IMR-90 (cell line): ENCODE measurements at regions not wholly inside any gene's neighbourhood (a gene's known extent, or its start where the extent isn't known, plus 50 kb on each side); places are given as distances from the start of the nearest gene placed in this dataset.

Experiments used
- ATAC-seq: fragments of 200-7000 bp; cut with Tn5 transposase; 2 replicates; pipeline ENCODE4 v1.9.1; 2020; ENCODE audit warnings: low read depth, mild to moderate bottlenecking, moderate library complexity
- BruUV-seq: library from RNA; stranded (reverse); fragments of 400-500 nt; replicated peaks from 2 replicates; lab custom pipeline; 2021; lab: Mats Ljungman, UMichigan
- CTCF ChIA-PET: fragments of 300-600 bp; formaldehyde crosslinking; extraction: SDS; loops from one replicate; lab custom pipeline; 2021; ENCODE audit warnings: antibody characterized with exemption; lab: Yijun Ruan, JAX
- POLR2A ChIA-PET: fragments of 300-600 bp; sonication (Branson Sonifier 250); formaldehyde crosslinking; loops from one replicate; lab custom pipeline; 2022; ENCODE audit warnings: antibody characterized with exemption; ENCODE audit not compliant: unreplicated experiment; lab: Charles Lee
- DNase-seq: peaks from one replicate; pipeline ENCODE4 v3.0.0; 2013
- H2AFZ ChIP-seq: replicated peaks from 2 replicates; pipeline ENCODE3; 2013; ENCODE audit warnings: low read length, mild to moderate bottlenecking; ENCODE audit not compliant: poor library complexity
- H2AK5ac ChIP-seq: 2 replicates; pipeline ENCODE4 v1.6.1; 2013; ENCODE audit warnings: low read depth, low read length, inconsistent platforms
- H2AK9ac ChIP-seq: replicated peaks from 2 replicates; pipeline ENCODE3; 2013; ENCODE audit warnings: mild to moderate bottlenecking, low read depth, low read length, moderate library complexity; ENCODE audit not compliant: poor library complexity
- H2BK120ac ChIP-seq: 2 replicates; pipeline ENCODE4 v1.6.1; 2013; ENCODE audit warnings: low read depth, low read length, inconsistent platforms
- H2BK15ac ChIP-seq: 3 replicates; pipeline ENCODE4 v1.6.1; 2013; ENCODE audit warnings: low read depth, low read length, inconsistent platforms
- H2BK20ac ChIP-seq: 2 replicates; pipeline ENCODE4 v1.6.1; 2013; ENCODE audit warnings: low read depth, mild to moderate bottlenecking, inconsistent platforms, low read length, moderate library complexity
- H2BK5ac ChIP-seq: 2 replicates; pipeline ENCODE4 v1.6.1; 2013; ENCODE audit warnings: mild to moderate bottlenecking, low read depth, low read length, inconsistent platforms; ENCODE audit not compliant: poor library complexity, severe bottlenecking
- H3K14ac ChIP-seq: replicated peaks from 2 replicates; pipeline ENCODE4 v1.6.1; 2013; ENCODE audit warnings: low read depth, low read length, inconsistent platforms
- H3K18ac ChIP-seq: 2 replicates; pipeline ENCODE4 v1.6.1; 2013; ENCODE audit warnings: low read depth, low read length, control low read depth
- H3K23ac ChIP-seq: 2 replicates; pipeline ENCODE4 v1.6.1; 2013; ENCODE audit warnings: low read depth, low read length, inconsistent platforms
- H3K27ac ChIP-seq: 2 replicates; pipeline ENCODE4 v1.5.1; 2013; ENCODE audit warnings: mild to moderate bottlenecking, control low read depth, low read length; ENCODE audit not compliant: insufficient read depth
- H3K27me3 ChIP-seq: 2 replicates; pipeline ENCODE4 v1.6.1; 2013; ENCODE audit warnings: low read length; ENCODE audit not compliant: control insufficient read depth, insufficient read depth
- H3K36me3 ChIP-seq: 2 replicates; pipeline ENCODE4 v1.6.1; 2013; ENCODE audit warnings: low read length, mixed read lengths; ENCODE audit not compliant: control insufficient read depth, insufficient read depth
- H3K4ac ChIP-seq: 2 replicates; pipeline ENCODE4 v1.6.1; 2013; ENCODE audit warnings: low read depth, low read length, inconsistent platforms
- H3K4me1 ChIP-seq: 2 replicates; pipeline ENCODE4 v1.6.1; 2013; ENCODE audit warnings: low read length, mixed read lengths; ENCODE audit not compliant: control insufficient read depth, insufficient read depth
- H3K4me2 ChIP-seq: 2 replicates; pipeline ENCODE4 v1.6.1; 2013; ENCODE audit warnings: low read depth, mild to moderate bottlenecking, control low read depth, low read length, moderate library complexity
- H3K4me3 ChIP-seq: 2 replicates; pipeline ENCODE4 v1.5.1; 2013; ENCODE audit warnings: low read depth, mild to moderate bottlenecking, control low read depth, low read length, moderate library complexity; ENCODE audit not compliant: insufficient read depth
- H3K56ac ChIP-seq: 2 replicates; pipeline ENCODE4 v1.6.1; 2013; ENCODE audit warnings: low read length, inconsistent platforms; ENCODE audit not compliant: insufficient read depth; ENCODE audit errors: extremely low read depth
- H3K79me1 ChIP-seq, 2 experiments: 2 replicates each; pipeline ENCODE4 v1.6.1; 2013; ENCODE audit warnings: low read length in 2 of 2, inconsistent platforms in 1 of 2, low read depth in 1 of 2
- H3K9ac ChIP-seq: 2 replicates; pipeline ENCODE4 v1.6.1; 2013; ENCODE audit warnings: low read depth, low read length, control low read depth
- H3K9me1 ChIP-seq: 2 replicates; pipeline ENCODE4 v1.6.1; 2013; ENCODE audit warnings: low read length, inconsistent platforms; ENCODE audit not compliant: insufficient read depth
- H3K9me3 ChIP-seq: 2 replicates; pipeline ENCODE4 v1.6.1; 2013; ENCODE audit warnings: low read length; ENCODE audit not compliant: control insufficient read depth, insufficient read depth
- H4K20me1 ChIP-seq: 2 replicates; pipeline ENCODE4 v1.6.1; 2013; ENCODE audit warnings: low read length, inconsistent platforms; ENCODE audit not compliant: insufficient read depth
- H4K5ac ChIP-seq: 2 replicates; pipeline ENCODE4 v1.6.1; 2013; ENCODE audit warnings: mild to moderate bottlenecking, low read depth, low read length, control low read depth
- H4K8ac ChIP-seq, 2 experiments: 2 replicates each; pipeline ENCODE4 v1.6.1; 2013; ENCODE audit warnings: low read depth in 2 of 2, low read length in 2 of 2, control low read depth in 1 of 2, inconsistent platforms in 1 of 2
- H4K91ac ChIP-seq: 2 replicates; pipeline ENCODE4 v1.6.1; 2013; ENCODE audit warnings: low read depth, low read length, inconsistent platforms; ENCODE audit not compliant: insufficient read depth
- BHLHE40 ChIP-seq: fragments of 150-350 bp; IDR thresholded peaks from 2 replicates; pipeline ENCODE4 v1.6.1; 2016; ENCODE audit warnings: mild to moderate bottlenecking, low read depth, low read length
- MXI1 ChIP-seq: IDR thresholded peaks from 2 replicates; pipeline ENCODE4 v1.6.1; 2012; ENCODE audit warnings: low read depth, mild to moderate bottlenecking, low read length, moderate library complexity, borderline replicate concordance
- WGBS, 2 experiments: methylation state at CpG; one replicate each; pipeline versions ENCODE4 v1.1.5 to v1.1.7; 2013; ENCODE audit warnings: missing lambda C conversion rate in 2 of 2; ENCODE audit not compliant: insufficient read length in 1 of 2; ENCODE audit errors: extremely low coverage in 2 of 2; 5-methylcytosine and 5-hydroxymethylcytosine counted together
- dilution Hi-C: fragments of 300-500 bp; cut with HindIII; formaldehyde crosslinking; loops from one replicate; pipeline ENCODE4 v1.14.3; 2018; ENCODE audit warnings: low sequenced_read_pairs; ENCODE audit not compliant: unreplicated experiment
- in situ Hi-C: fragments of 300-500 bp; cut with MboI; formaldehyde crosslinking; loops from 3 replicates; pipeline ENCODE4 v1.14.3; 2019; ENCODE audit warnings: low sequenced_read_pairs, inconsistent platforms, mixed read lengths
- intact Hi-C: fragments of 100-400 bp; cut with micrococcal nuclease; formaldehyde crosslinking; loops from 2 replicates; pipeline ENCODE4 v1.10.0; 2022

- Histone ChIP-seq H3K18ac (peak overlapping the region; percentile 47; the same call in 1 of the 2 replicates), H3K14ac (peak overlapping the region; percentile 5), H3K4me3 (no peak overlapping the region), H2AK9ac (no peak overlapping the region), H3K23ac (peak overlapping the region; percentile 76; the same call in 1 of the 2 replicates), H2AFZ (no peak overlapping the region), H3K4me1 (peaks cover 4% of the 10 kb centered on the region), H3K9me1 (no peaks in the 10 kb centered on the region; the same call in 1 of the 2 replicates), H2BK15ac (peak overlapping the region; percentile 78; the same call in 1 of the 3 replicates), H2BK20ac (peak overlapping the region; percentile 75; the same call in 1 of the 2 replicates), H4K8ac (peak overlapping the region in 1 of 2 experiments; percentile 58; a peak in 2 of 4 replicates), H2AK5ac (peak overlapping the region; percentile 68; the same call in 1 of the 2 replicates), H4K5ac (no peak overlapping the region), H2BK5ac (peak overlapping the region; percentile 62), H2BK120ac (peak overlapping the region; percentile 48), H3K79me1 (no peaks in the 10 kb centered on the region), H4K91ac (no peak overlapping the region), H3K4ac (peak overlapping the region; percentile 44), H3K27ac (no peak overlapping the region), H4K20me1 (no peaks in the 10 kb centered on the region), H3K36me3 (no peaks in the 10 kb centered on the region), H3K27me3 (no peaks in the 10 kb centered on the region), H3K4me2 (no peak overlapping the region), H3K9me3 (no peaks in the 10 kb centered on the region), H3K9ac (no peak overlapping the region), H3K56ac (no peak overlapping the region)
- intact Hi-C loops (loop anchor here (2.0 kb wide), 1 partner anchor 175 kb away; the partner anchor contains the start of gene JCAD), dilution Hi-C loops (no loop called here), in situ Hi-C loops (no loop called here)
- ATAC-seq (peak; percentile 91), DNase-seq (peak; percentile 56)
- TF ChIP-seq BHLHE40 (peak; percentile 59; the same call in 1 of the 2 replicates), MXI1 (no peak)
- ChIA-PET POLR2A (no interaction called here), CTCF (interaction anchor here (0.6 kb wide), 1 partner anchor 349 kb away, joined by 3 read pairs; no protein-coding TSS in a partner anchor)
- no TSS peak for BruUV-seq
- WGBS, 2 experiments = no CpG with 5 or more reads among the region's 4 CpGs
Measured at GRCh38 chr10:30233186-30233959, 115.7 kb downstream of the MTPAP start.
